ENCODE measurements at regions not wholly inside any gene's neighbourhood (a gene's known extent, or its start where the extent isn't known, plus 50 kb on each side); places are given as distances from the start of the nearest gene placed in this dataset.

- no peak overlapping the region for H3K27ac ChIP-seq
- no peaks in the 10 kb centered on the region for H3K36me3 ChIP-seq
- no peak for DNase-seq
- no peak for TF ChIP-seq CTCF (IDR thresholded peaks at IDR 0.05)
- no peak overlapping the region for H3K4me3 ChIP-seq
- H3K9me3 ChIP-seq = no peaks in the 10 kb centered on the region
- no peaks in the 10 kb centered on the region for H3K27me3 ChIP-seq
- intact Hi-C loops (cut with DNase I) = no loop called here
- ATAC-seq = no peak
- no peaks in the 10 kb centered on the region for H3K4me1 ChIP-seq
Measured at GRCh38 chr11:28939381-28939780, 831.2 kb downstream of the METTL15 start.

GRCh38 chr11:28938091-28938490 lies 829.9 kb downstream of the METTL15 start:
- intact Hi-C loops (cut with DNase I) = no loop called here
- no peaks in the 10 kb centered on the region for H3K4me1 ChIP-seq
- H3K9me3 ChIP-seq = peaks cover 0 to 5% of the 10 kb centered on the region in 2 donors
- peak in 1 of 4 donors; percentile 4 for DNase-seq
- no peak overlapping the region for H3K27ac ChIP-seq
- no peak for TF ChIP-seq CTCF (IDR thresholded peaks at IDR 0.05)
- H3K27me3 ChIP-seq = no peaks in the 10 kb centered on the region
- no peak for ATAC-seq
- no peak overlapping the region for H3K4me3 ChIP-seq
- no peaks in the 10 kb centered on the region for H3K36me3 ChIP-seq

GRCh38 chr11:28932940-28933339 lies 824.8 kb downstream of the METTL15 start:
- Histone ChIP-seq H3K9me3 (peaks cover 0 to 21% of the 10 kb centered on the region in 2 donors), H3K27me3 (no peaks in the 10 kb centered on the region), H3K27ac (no peak overlapping the region), H3K4me3 (no peak overlapping the region), H3K36me3 (no peaks in the 10 kb centered on the region), H3K4me1 (no peaks in the 10 kb centered on the region)
- TF ChIP-seq CTCF (IDR thresholded peaks at IDR 0.05) = no peak
- DNase-seq = no peak
- intact Hi-C loops (cut with DNase I) = no loop called here
- no peak for ATAC-seq

GRCh38 chr11:28924004-28924403 lies 815.8 kb downstream of the METTL15 start:
- ATAC-seq = no peak
- DNase-seq = no peak
- peaks cover 0 to 3% of the 10 kb centered on the region in 2 donors for H3K9me3 ChIP-seq
- intact Hi-C loops (cut with DNase I) = no loop called here
- no peak for TF ChIP-seq CTCF (IDR thresholded peaks at IDR 0.05)
- no peak overlapping the region for H3K27ac ChIP-seq
- H3K27me3 ChIP-seq = no peaks in the 10 kb centered on the region
- H3K4me3 ChIP-seq = no peak overlapping the region
- no peaks in the 10 kb centered on the region for H3K4me1 ChIP-seq
- H3K36me3 ChIP-seq = no peaks in the 10 kb centered on the region

- H3K27me3 ChIP-seq = no peaks in the 10 kb centered on the region
- no peak overlapping the region for H3K27ac ChIP-seq
- TF ChIP-seq CTCF (IDR thresholded peaks at IDR 0.05) = no peak
- H3K4me1 ChIP-seq = no peaks in the 10 kb centered on the region
- intact Hi-C loops (cut with DNase I) = no loop called here
- DNase-seq (no peak), ATAC-seq (no peak)
- no peaks in the 10 kb centered on the region for H3K36me3 ChIP-seq
- H3K9me3 ChIP-seq = peaks cover 0 to 3% of the 10 kb centered on the region in 2 donors
- H3K4me3 ChIP-seq = no peak overlapping the region
Measured at GRCh38 chr11:28922386-28922981, 814.3 kb downstream of the METTL15 start.

Measured in left lung (tissue), 4 donors.